WERI-Rb-1 (cell line): ENCODE measurements at regions not wholly inside any gene's neighbourhood (a gene's known extent, or its start where the extent isn't known, plus 50 kb on each side); places are given as distances from the start of the nearest gene placed in this dataset.

Experiments used
- DNase-seq: peaks from one replicate; pipeline ENCODE4 v3.0.0-alpha.2; 2020
- H3K27ac ChIP-seq: fragments of 250-450 bp; sonication (Bioruptor Pico); 2 replicates; pipeline ENCODE4 v1.5.1; 2020; ENCODE audit warnings: mild to moderate bottlenecking, moderate library complexity
- H3K27me3 ChIP-seq: fragments of 250-450 bp; sonication (Bioruptor Pico); 2 replicates; pipeline ENCODE4 v1.5.1; 2021; ENCODE audit warnings: mild to moderate bottlenecking, low read depth, moderate library complexity; ENCODE audit not compliant: insufficient read depth, severe bottlenecking
- H3K36me3 ChIP-seq: fragments of 250-450 bp; sonication (Bioruptor Pico); 2 replicates; pipeline ENCODE4 v1.5.1; 2020; ENCODE audit warnings: mild to moderate bottlenecking, moderate library complexity
- H3K4me3 ChIP-seq: 2 replicates; pipeline ENCODE4 v1.5.1; 2011; ENCODE audit warnings: low read depth, mild to moderate bottlenecking, control low read depth, low read length
- H3K9me3 ChIP-seq: fragments of 250-450 bp; sonication (Bioruptor Pico); 2 replicates; pipeline ENCODE4 v1.5.1; 2021; ENCODE audit warnings: mild to moderate bottlenecking, moderate library complexity; ENCODE audit not compliant: severe bottlenecking
- CTCF ChIP-seq: IDR thresholded peaks from 2 replicates; pipeline ENCODE4 v1.5.1; 2011; ENCODE audit warnings: low read depth, mild to moderate bottlenecking, control low read depth, inconsistent platforms, low read length

GRCh38 chr5:113675166-113675565 lies 161.7 kb downstream of the YTHDC2 start:
- no peak for DNase-seq
- no peaks in the 10 kb centered on the region for H3K36me3 ChIP-seq

GRCh38 chr5:113678202-113678601 lies 164.7 kb downstream of the YTHDC2 start:
- Histone ChIP-seq H3K36me3 (no peaks in the 10 kb centered on the region), H3K4me3 (no peak overlapping the region), H3K9me3 (peaks cover 14% of the 10 kb centered on the region), H3K27ac (no peak overlapping the region), H3K27me3 (no peaks in the 10 kb centered on the region)
- DNase-seq, result no peak
- no peak for TF ChIP-seq CTCF

More at GRCh38 chr5:113675166-113675565, 161.7 kb downstream of the YTHDC2 start:
- Histone ChIP-seq H3K4me3 (no peak overlapping the region), H3K27me3 (no peaks in the 10 kb centered on the region), H3K27ac (no peak overlapping the region), H3K9me3 (peaks cover 14% of the 10 kb centered on the region)
- TF ChIP-seq CTCF, result no peak

GRCh38 chr5:113678924-113679575 lies 165.6 kb downstream of the YTHDC2 start:
- Histone ChIP-seq H3K27me3 (no peaks in the 10 kb centered on the region), H3K4me3 (no peak overlapping the region), H3K27ac (no peak overlapping the region), H3K36me3 (no peaks in the 10 kb centered on the region), H3K9me3 (peaks cover 8% of the 10 kb centered on the region)
- peak; percentile 46 for DNase-seq
- peak; percentile 49 for TF ChIP-seq CTCF

- TF ChIP-seq CTCF, result no peak
- Histone ChIP-seq H3K9me3 (no peaks in the 10 kb centered on the region), H3K27me3 (no peaks in the 10 kb centered on the region), H3K27ac (no peak overlapping the region), H3K36me3 (no peaks in the 10 kb centered on the region), H3K4me3 (no peak overlapping the region)
- no peak for DNase-seq
Observed at GRCh38 chr5:113680534-113680933, 167.0 kb downstream of the YTHDC2 start.

GRCh38 chr5:113682497-113683136 lies 169.1 kb downstream of the YTHDC2 start:
- H3K9me3 ChIP-seq, result no peaks in the 10 kb centered on the region
- 0 out of 2 replicates have a peak, but pooled peaks have one; percentile 10 for TF ChIP-seq CTCF
- H3K27me3 ChIP-seq, result no peaks in the 10 kb centered on the region
- DNase-seq, result no peak
- H3K27ac ChIP-seq, result no peak overlapping the region
- H3K4me3 ChIP-seq, result no peak overlapping the region
- no peaks in the 10 kb centered on the region for H3K36me3 ChIP-seq

- Histone ChIP-seq H3K36me3 (no peaks in the 10 kb centered on the region), H3K27me3 (no peaks in the 10 kb centered on the region), H3K4me3 (no peak overlapping the region), H3K9me3 (no peaks in the 10 kb centered on the region), H3K27ac (no peak overlapping the region)
- no peak for TF ChIP-seq CTCF
- no peak for DNase-seq
Observed at GRCh38 chr5:113683211-113683610, 169.7 kb downstream of the YTHDC2 start.
